HEK293 (cell line): ENCODE measurements at regions not wholly inside any gene's neighbourhood (a gene's known extent, or its start where the extent isn't known, plus 50 kb on each side); places are given as distances from the start of the nearest gene placed in this dataset.

Source experiments
- CTCF ChIA-PET: fragments of 350-600 bp; formaldehyde crosslinking; extraction: SDS; loops from one replicate; lab custom pipeline; 2021; ENCODE audit warnings: antibody characterized with exemption; lab: Yijun Ruan, JAX
- POLR2A ChIA-PET: fragments of 300-600 bp; formaldehyde crosslinking; extraction: SDS; loops from one replicate; lab custom pipeline; 2020; ENCODE audit warnings: antibody characterized with exemption, inconsistent platforms; lab: Yijun Ruan, JAX
- H3K27ac ChIP-seq: fragments of 200-500 bp; sonication (Bioruptor generic); 2 replicates; pipeline ENCODE4 v1.5.1; 2014; ENCODE audit warnings: low read depth, low read length, control low read depth, inconsistent platforms; ENCODE audit errors: extremely low read depth
- H3K36me3 ChIP-seq, 2 experiments: fragments of 200-500 bp in 1 of 2; sonication (Bioruptor generic) in 1 of 2; 1 replicate in 1 of 2; 2 replicates in 1 of 2; pipeline ENCODE4 v1.5.1; 2014 to 2017; ENCODE audit warnings: inconsistent platforms in 2 of 2, low read length in 2 of 2; ENCODE audit not compliant: control insufficient read depth in 2 of 2, insufficient read depth in 1 of 2
- H3K4me1 ChIP-seq: fragments of 200-500 bp; sonication (Bioruptor generic); 2 replicates; pipeline ENCODE4 v1.5.1; 2014; ENCODE audit warnings: mild to moderate bottlenecking, low read length, inconsistent platforms; ENCODE audit not compliant: control insufficient read depth, insufficient read depth
- H3K4me3 ChIP-seq: 2 replicates; pipeline ENCODE4 v1.5.1; 2011; ENCODE audit warnings: low read depth, mild to moderate bottlenecking, control low read depth, low read length, moderate library complexity
- H3K9me3 ChIP-seq: fragments of 200-500 bp; sonication (Bioruptor generic); 2 replicates; pipeline ENCODE4 v1.5.1; 2014; ENCODE audit warnings: low read depth, low read length, inconsistent platforms; ENCODE audit not compliant: control insufficient read depth, insufficient read depth
- KLF10 ChIP-seq: fragments of 450-650 bp; IDR thresholded peaks from 2 replicates; pipeline ENCODE4 v1.5.1; 2018; ENCODE audit warnings: missing biosample characterization, mild to moderate bottlenecking, missing genetic modification characterization
- KLF16 ChIP-seq: fragments of 450-650 bp; formaldehyde crosslinking; IDR thresholded peaks from 2 replicates; pipeline ENCODE4 v1.5.1; 2017; ENCODE audit warnings: missing biosample characterization, missing genetic modification characterization
- KLF9 ChIP-seq: fragments of 450-650 bp; formaldehyde crosslinking; IDR thresholded peaks from 2 replicates; pipeline ENCODE4 v1.5.1; 2016; ENCODE audit warnings: missing biosample characterization, missing genetic modification characterization, low read depth
- OSR2 ChIP-seq: fragments of 450-650 bp; formaldehyde crosslinking; IDR thresholded peaks from 2 replicates; pipeline ENCODE4 v1.5.1; 2016; ENCODE audit warnings: missing biosample characterization, missing genetic modification characterization
- PRDM1 ChIP-seq: fragments of 450-650 bp; formaldehyde crosslinking; IDR thresholded peaks from 2 replicates; pipeline ENCODE4; 2016; ENCODE audit warnings: missing biosample characterization, missing genetic modification characterization
- REPIN1 ChIP-seq: fragments of 450-650 bp; formaldehyde crosslinking; IDR thresholded peaks from 2 replicates; pipeline ENCODE4 v1.5.1; 2017; ENCODE audit warnings: missing biosample characterization, missing genetic modification characterization, low read depth
- TRIM28 ChIP-seq: IDR thresholded peaks from 2 replicates; pipeline ENCODE4 v1.6.1; 2011; ENCODE audit warnings: low read length, control low read depth, borderline replicate concordance
- WT1 ChIP-seq: fragments of 450-650 bp; formaldehyde crosslinking; IDR thresholded peaks from 2 replicates; pipeline ENCODE4 v1.5.1; 2016; ENCODE audit warnings: missing biosample characterization, missing genetic modification characterization
- YY2 ChIP-seq: fragments of 450-650 bp; formaldehyde crosslinking; IDR thresholded peaks from 2 replicates; pipeline ENCODE4 v1.5.1; 2016; ENCODE audit warnings: missing biosample characterization, missing genetic modification characterization
- ZBTB1 ChIP-seq: fragments of 450-650 bp; formaldehyde crosslinking; IDR thresholded peaks from 2 replicates; pipeline ENCODE4 v1.5.1; 2016; ENCODE audit warnings: missing biosample characterization, missing genetic modification characterization
- ZFP37 ChIP-seq: fragments of 450-650 bp; formaldehyde crosslinking; IDR thresholded peaks from 2 replicates; pipeline ENCODE4 v1.5.1; 2016; ENCODE audit warnings: missing biosample characterization, missing genetic modification characterization
- ZNF16 ChIP-seq: fragments of 450-650 bp; formaldehyde crosslinking; IDR thresholded peaks from 2 replicates; pipeline ENCODE4 v1.5.1; 2016; ENCODE audit warnings: low read depth, missing biosample characterization, missing genetic modification characterization
- ZNF169 ChIP-seq: fragments of 450-650 bp; formaldehyde crosslinking; IDR thresholded peaks from 2 replicates; pipeline ENCODE4 v1.5.1; 2016; ENCODE audit warnings: missing biosample characterization, missing genetic modification characterization
- ZNF184 ChIP-seq: fragments of 450-650 bp; IDR thresholded peaks from 2 replicates; pipeline ENCODE4 v1.5.1; 2018; ENCODE audit warnings: missing biosample characterization, mild to moderate bottlenecking, missing genetic modification characterization
- ZNF510 ChIP-seq: fragments of 450-650 bp; formaldehyde crosslinking; IDR thresholded peaks from 2 replicates; pipeline ENCODE4 v1.5.1; 2018; ENCODE audit warnings: mild to moderate bottlenecking, missing genetic modification characterization, missing biosample characterization; ENCODE audit not compliant: insufficient replicate concordance
- ZNF518A ChIP-seq: fragments of 450-650 bp; formaldehyde crosslinking; conservative IDR thresholded peaks from 2 replicates; pipeline ENCODE4 v1.5.1; 2016; ENCODE audit warnings: low read depth, missing biosample characterization, missing genetic modification characterization
- ZNF555 ChIP-seq: fragments of 450-650 bp; formaldehyde crosslinking; conservative IDR thresholded peaks from 2 replicates; pipeline ENCODE4 v1.5.1; 2017; ENCODE audit warnings: missing biosample characterization, mild to moderate bottlenecking, missing genetic modification characterization, inconsistent platforms
- ZNF558 ChIP-seq: fragments of 450-650 bp; formaldehyde crosslinking; IDR thresholded peaks from 2 replicates; pipeline ENCODE4 v1.5.1; 2016; ENCODE audit warnings: missing biosample characterization, missing genetic modification characterization
- ZNF560 ChIP-seq: fragments of 450-650 bp; formaldehyde crosslinking; IDR thresholded peaks from 2 replicates; pipeline ENCODE4 v1.5.1; 2017; ENCODE audit warnings: missing biosample characterization, missing genetic modification characterization, borderline replicate concordance
- ZNF596 ChIP-seq: fragments of 450-650 bp; IDR thresholded peaks from 2 replicates; pipeline ENCODE4 v1.5.0; 2018; ENCODE audit warnings: missing biosample characterization, mild to moderate bottlenecking, missing genetic modification characterization, moderate library complexity
- ZNF621 ChIP-seq: fragments of 450-650 bp; formaldehyde crosslinking; IDR thresholded peaks from 2 replicates; pipeline ENCODE4 v1.5.1; 2017; ENCODE audit warnings: missing biosample characterization, missing genetic modification characterization
- ZNF670 ChIP-seq: fragments of 450-650 bp; formaldehyde crosslinking; IDR thresholded peaks from 2 replicates; pipeline ENCODE4 v1.5.1; 2016; ENCODE audit warnings: missing biosample characterization, missing genetic modification characterization, low read depth
- ZNF677 ChIP-seq: fragments of 450-650 bp; IDR thresholded peaks from 2 replicates; pipeline ENCODE4 v1.5.0; 2018; ENCODE audit warnings: missing biosample characterization, mild to moderate bottlenecking, missing genetic modification characterization, moderate library complexity
- ZNF843 ChIP-seq: fragments of 450-650 bp; formaldehyde crosslinking; IDR thresholded peaks from 2 replicates; pipeline ENCODE4 v1.5.1; 2016; ENCODE audit warnings: missing biosample characterization, missing genetic modification characterization
- ZSCAN5A ChIP-seq: fragments of 450-650 bp; formaldehyde crosslinking; IDR thresholded peaks from 2 replicates; pipeline ENCODE4 v1.5.1; 2016; ENCODE audit warnings: missing biosample characterization, missing genetic modification characterization
- TF ChIP-seq, protein P1 (sequence below): fragments of 450-650 bp; formaldehyde crosslinking; IDR thresholded peaks from 2 replicates; pipeline ENCODE4 v1.5.1; 2016; ENCODE audit warnings: missing biosample characterization, missing genetic modification characterization

DNA sequence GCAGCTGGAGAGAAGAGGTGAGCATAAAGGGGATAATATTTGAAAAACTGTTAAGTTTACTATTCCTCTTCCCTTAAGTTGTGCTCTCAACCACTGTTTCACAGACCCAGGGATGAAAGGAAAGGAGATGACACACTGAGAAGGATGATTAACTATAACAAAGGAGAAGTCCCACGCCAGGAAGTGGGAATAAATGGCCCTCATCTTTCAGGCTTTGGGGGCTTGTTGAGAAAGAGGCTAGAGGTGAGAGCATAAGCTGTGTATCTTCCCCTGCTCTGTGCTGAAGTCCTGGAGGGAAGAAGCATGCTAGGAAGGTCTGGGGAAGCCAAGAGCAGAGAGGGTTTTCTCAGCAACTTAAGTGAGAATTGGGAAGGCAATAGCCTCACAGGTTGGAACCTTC, 399.1 kb upstream of the ATP5MC3 start:
- Histone ChIP-seq H3K27ac (no peak overlapping the region), H3K4me3 (no peak overlapping the region), H3K4me1 (peaks cover 8% of the 10 kb centered on the region), H3K36me3 (no peaks in the 10 kb centered on the region), H3K9me3 (no peaks in the 10 kb centered on the region)
- TF ChIP-seq ZBTB1 (tag by site-specific recombination) (no peak), ZNF843 (tag by site-specific recombination) (no peak), WT1 (no peak), ZNF510 (no peak), ZSCAN5A (tag by site-specific recombination) (no peak), ZNF621 (no peak), ZNF560 (tag by site-specific recombination) (no peak), ZNF184 (tag by site-specific recombination) (no peak), ZNF558 (tag by site-specific recombination) (no peak), OSR2 (no peak), ZNF670 (tag by site-specific recombination) (no peak), ZNF555 (tag by site-specific recombination) (no peak), TRIM28 (no peak), ZNF596 (tag by site-specific recombination) (no peak), ZNF518A (tag by site-specific recombination) (no peak), ZNF169 (tag by site-specific recombination) (no peak), KLF10 (tag by site-specific recombination) (no peak), REPIN1 (tag by site-specific recombination) (no peak), YY2 (no peak)
- TF ChIP-seq, protein P1, sequence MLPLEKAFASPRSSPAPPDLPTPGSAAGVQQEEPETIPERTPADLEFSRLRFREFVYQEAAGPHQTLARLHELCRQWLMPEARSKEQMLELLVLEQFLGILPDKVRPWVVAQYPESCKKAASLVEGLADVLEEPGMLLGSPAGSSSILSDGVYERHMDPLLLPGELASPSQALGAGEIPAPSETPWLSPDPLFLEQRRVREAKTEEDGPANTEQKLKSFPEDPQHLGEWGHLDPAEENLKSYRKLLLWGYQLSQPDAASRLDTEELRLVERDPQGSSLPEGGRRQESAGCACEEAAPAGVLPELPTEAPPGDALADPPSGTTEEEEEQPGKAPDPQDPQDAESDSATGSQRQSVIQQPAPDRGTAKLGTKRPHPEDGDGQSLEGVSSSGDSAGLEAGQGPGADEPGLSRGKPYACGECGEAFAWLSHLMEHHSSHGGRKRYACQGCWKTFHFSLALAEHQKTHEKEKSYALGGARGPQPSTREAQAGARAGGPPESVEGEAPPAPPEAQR (tag by site-specific recombination), result no peak
- ChIA-PET CTCF (no interaction called here), POLR2A (no interaction called here)

- no peaks in the 10 kb centered on the region for H3K9me3 ChIP-seq
- no peak overlapping the region for H3K27ac ChIP-seq
- TF ChIP-seq ZNF677 (tag by site-specific recombination) (no peak), KLF9 (tag by site-specific recombination) (no peak), ZFP37 (no peak), ZNF16 (no peak), PRDM1 (tag by site-specific recombination) (peak; percentile 23; the same call in 1 of the 2 replicates), KLF16 (no peak)
- CTCF ChIA-PET, result no interaction called here
- no peaks in the 10 kb centered on the region for H3K36me3 ChIP-seq
- no peak overlapping the region for H3K4me3 ChIP-seq
- peaks cover 8% of the 10 kb centered on the region for H3K4me1 ChIP-seq
- POLR2A ChIA-PET, result no interaction called here
Measured at GRCh38 chr2:175579646-175580045, 398.1 kb upstream of the ATP5MC3 start.
